AML-193 (cell line): ENCODE measurements at regions not wholly inside any gene's neighbourhood (a gene's known extent, or its start where the extent isn't known, plus 50 kb on each side); places are given as distances from the start of the nearest gene placed in this dataset.

Source experiments
- DNase-seq, 2 experiments: peaks; one replicate each; lab custom pipeline; 2025; lab: John Stamatoyannopoulos, UW

DNA sequence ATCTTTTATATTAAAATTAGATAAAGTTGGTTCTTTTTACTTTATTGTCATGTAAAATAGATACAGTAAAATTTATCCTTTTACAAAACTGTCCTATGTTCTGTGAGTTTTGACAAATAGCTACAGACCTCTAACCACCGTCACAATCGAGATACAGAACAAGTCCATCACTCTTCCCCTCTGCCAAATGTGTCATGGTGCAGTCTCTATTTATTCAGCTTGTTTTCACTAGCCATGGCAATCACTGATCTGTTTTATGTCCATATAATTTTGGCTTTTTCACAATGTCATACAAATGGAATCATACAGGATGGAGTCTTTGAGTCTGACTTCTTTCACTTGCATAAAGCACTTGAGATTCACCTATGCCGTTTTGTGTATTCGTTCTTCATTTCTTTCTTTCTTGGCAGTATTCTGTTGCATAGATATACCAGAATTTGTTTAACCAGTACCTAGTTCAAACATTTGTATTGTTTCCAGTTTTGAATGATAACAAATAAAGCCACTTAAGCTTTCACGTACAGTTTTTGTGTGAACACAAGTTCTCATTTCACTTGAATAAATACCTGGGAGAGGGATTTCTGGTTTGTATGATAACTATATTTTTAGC, 273.2 kb upstream of the MPDZ start:
- DNase-seq = no peak

DNA sequence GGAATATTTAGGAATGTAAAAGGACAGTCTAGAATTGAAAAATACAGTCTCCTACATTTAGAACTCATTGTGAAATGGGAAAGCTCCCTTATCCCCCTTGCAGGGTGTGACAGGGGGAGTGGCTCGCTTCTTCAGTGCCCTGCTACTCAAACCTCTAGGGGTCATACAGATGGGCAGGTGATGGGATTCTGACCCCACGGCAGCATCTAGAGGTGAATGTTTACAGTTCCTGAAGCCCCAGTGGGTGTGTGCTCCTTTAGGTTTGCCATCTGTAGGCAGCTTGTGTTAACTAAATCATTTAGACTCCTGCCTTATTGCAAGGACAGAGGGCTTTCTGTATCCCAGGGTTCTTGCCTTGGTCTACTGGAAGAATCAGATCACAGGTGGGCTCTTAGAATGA, 271.0 kb upstream of the MPDZ start:
- DNase-seq = no peak

DNA sequence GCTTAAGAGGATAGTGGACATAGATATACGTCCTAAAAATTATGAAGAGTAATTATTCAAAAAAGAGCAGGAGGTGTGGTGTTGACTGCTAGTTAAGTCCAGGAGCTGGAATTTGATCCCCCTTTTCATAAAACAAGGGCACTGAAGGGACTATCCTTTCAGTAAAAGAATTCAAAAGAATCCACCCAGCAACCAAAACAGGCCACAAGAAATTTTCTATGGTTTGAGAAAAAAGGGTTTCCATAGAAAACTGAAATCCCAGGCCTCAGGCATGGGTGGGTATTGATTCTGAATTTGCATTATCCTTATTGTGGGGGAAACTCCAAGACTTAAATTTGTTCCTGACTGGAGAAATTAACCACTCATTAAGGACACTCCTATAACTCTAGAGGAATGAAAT, 269.0 kb upstream of the MPDZ start:
- no peak for DNase-seq

DNA sequence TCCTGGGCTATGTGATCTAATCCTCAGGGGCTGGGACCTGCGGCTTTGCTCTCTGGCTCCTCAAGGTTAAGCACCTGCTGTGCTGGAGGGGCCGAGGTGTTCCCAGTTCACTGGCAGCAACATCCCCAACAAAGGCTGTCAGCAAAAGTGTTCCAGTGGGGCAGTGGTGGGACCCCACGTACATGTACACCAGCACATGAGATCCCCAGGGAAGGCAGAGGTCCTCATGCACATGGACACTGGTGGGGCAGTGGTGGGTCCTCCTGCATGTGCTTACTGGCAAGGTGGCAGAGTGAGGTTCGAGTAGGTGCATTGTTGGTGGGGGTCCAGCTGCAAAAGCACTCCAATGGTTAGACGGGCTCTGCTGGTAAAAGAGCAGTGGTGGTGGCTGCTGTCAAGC, 255.6 kb upstream of the MPDZ start:
- DNase-seq = no peak

DNA sequence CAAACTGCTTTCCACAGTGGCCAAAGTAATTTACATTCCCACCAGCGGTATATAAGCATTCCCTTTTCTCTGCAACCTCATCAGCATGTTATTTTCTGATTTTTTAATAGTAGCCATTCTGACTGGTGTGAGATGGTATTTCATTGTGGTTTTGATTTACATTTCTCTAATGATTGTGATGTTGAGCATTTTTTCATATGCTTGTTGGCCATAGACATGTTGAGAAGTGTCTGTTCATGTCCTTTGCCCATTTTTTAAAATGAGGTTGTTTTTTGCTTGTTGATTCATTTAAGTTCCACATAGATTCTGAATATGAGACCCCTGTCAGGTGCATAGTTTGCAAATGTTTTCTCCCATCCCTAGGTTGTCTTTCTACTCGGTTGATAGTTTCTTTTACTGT, 254.5 kb upstream of the MPDZ start:
- DNase-seq = no peak

DNA sequence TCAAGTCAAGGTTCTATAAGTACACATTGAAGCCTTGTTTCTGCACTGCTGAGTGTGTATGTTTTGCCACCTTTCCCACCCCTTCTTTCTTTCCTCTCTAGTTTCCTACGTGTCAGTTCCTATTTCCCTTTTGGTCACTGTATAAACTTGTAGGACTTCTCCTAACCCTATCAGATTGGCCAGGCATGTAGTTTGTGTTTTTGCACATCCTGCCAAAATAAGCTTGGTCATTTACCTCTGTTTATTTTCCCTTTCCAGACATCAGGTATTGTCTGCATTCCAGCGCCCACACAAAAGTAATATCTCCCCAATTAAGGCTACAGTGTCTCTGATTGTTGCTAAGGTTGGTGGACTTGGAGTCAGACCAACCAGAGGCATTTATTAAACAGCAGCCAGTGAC, 252.9 kb upstream of the MPDZ start:
- no peak for DNase-seq

DNA sequence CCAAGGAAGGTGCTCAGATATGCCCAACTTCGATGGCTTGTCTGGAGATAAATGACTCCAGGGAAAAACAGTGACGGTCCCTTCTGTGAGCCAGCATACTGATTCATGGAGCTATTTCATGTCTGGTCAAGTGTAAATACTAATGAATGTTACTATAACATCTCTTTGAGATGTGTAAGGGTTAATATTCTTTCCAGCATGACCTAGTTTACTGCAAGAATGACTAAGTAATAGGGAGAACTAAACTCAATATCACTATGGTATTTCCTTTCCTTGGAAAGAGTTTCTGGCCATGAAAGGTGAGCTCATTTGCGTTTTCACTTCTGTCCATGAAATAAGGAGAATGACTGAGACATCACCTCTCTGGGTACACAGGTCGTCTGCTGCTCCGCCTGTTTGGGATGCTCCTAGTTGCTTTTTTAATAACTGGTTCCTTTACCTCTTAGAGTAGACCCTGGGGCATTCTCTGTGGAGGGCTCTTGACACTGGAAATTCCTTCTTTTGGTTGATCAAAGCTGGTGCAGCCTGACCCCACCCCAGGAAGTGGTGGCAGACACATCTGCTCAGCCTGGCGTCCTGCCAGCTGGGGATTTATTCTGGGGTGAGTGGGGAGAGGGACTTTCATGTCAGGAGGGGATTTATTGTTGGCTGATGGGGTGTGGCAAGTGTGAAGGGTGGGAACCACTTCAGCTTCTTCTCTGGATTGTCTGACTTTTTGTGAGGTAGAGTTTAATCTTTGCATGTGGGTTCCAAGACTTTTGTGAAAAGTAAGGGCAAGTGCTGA, 250.0 kb upstream of the MPDZ start:
- no peak for DNase-seq

DNA sequence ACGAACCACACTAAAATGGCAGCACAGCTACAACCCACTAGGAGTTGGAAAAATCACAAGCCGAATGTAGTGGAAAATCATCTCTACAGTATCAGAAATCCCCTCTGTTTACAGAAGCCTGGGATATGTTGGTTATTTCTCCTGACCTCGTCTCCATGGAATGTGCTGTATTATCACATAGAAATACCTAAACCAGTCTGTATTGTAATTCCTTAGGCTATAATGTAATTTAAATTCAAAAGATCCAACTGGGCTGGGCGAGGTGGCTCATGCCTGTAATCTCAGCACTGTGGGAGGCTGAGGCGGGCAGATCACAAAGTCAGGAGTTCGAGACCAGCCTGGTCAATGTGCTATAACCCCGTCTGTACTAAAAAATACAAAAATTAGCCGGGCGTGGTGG, 244.8 kb upstream of the MPDZ start:
- DNase-seq = no peak

DNA sequence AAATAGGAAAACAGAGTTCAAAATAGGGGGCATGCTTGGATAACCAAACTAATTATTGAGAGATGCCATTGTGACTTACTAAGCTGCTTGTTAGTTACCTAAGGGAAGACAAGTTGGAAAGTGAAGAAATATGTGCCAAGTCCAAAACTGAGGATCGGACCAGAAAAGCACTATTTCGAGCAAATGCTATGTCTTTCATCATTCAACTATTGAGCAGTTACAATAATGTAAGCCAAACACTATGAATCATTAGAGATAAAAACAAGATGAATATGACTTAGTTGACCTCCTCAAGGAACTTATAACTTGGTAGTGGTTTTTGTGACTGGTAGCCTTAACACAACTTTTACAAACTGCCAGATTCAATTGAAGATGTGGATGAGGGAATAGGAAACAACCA, 240.6 kb upstream of the MPDZ start:
- DNase-seq = no peak

DNA sequence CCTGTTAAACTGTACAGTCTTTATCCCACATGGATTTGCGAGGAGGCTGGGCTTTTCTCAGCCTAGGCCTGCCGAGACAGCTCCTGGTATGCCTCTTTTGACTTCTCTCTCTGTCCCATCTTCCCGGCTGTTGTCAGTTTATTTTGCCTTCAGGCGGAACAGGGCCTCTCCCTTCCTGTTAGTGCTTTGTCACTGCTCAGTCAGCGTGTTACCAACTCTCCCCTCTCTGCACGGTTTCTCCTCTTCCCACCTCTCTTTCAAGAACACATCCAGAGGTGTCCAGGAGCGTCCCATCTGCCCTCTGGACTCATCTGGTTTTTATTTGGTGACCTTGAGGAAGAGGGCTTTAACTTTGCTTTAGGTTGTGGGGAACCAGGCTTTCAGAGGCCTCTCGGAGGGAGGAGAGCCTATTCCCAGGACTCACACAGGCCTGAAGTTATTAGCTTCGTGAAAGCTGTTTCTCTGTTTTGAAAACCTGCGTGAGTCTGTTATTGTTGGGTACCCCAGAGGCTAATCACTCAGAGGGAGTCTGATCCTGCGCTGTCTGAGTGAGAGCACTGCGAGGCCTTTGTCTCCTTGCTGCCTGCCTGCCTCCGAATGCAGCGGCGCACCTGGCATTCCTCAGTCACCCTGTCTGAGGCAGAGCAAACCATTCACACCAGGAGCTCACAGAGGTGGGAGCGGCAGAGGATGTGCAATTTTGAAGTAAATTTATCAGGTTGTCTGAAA, 234.4 kb upstream of the MPDZ start:
- no peak for DNase-seq

DNA sequence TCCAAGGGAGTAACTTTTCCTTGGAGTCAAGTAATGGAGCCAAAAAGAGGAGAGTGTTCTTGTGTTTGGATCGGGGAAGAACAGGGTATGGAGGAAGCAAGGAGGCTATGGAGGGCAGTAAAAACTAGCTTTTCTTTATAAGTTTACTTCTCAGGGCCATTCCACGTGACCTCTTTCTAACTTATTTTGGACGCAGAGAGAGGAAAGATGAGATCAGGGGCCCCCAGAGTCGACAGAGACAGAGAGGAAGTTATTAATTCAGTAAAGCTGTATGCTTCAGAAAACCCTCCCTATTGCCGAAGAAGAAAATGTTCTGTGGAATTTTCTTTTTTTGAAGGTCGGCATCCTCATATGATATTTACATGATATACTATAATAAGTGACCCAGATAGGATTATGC, 233.8 kb upstream of the MPDZ start:
- no peak for DNase-seq

DNA sequence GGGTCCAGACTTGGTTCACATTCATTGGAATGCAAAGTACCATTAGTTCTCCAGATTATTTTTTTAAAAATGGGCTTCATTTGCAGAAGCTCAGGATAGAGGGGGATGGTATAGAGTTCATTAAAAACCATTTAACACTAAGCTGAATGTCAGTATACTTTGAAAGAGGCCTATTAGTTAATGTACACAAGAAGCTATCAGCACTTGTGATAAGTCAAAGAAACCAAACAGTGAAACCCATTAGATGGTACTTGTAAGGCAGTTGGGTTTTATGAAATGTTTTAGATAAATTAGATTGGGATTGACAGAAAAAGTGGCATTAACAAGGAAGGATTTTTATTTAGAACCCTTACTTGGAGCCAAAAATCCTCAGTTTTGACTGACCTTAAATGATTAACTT, 229.2 kb upstream of the MPDZ start:
- DNase-seq = no peak

DNA sequence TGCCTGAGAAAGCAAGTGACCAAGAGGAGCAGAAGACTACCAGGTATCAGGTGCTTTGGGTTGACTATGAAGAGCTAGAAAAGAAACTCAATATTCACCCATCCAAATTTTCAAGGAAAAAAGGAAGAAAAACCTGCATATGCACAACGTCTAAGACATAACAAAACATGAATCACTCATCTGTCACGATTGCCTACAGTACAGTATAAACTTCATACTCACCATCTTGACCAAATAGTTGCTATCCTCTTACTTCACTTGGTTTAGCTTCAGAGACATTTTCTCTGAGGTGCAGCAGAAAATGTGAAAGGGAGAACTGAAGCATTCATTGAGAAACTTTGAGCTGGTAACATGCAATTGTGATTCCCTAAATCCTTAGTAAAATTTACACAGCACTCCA, 228.6 kb upstream of the MPDZ start:
- DNase-seq = no peak

DNA sequence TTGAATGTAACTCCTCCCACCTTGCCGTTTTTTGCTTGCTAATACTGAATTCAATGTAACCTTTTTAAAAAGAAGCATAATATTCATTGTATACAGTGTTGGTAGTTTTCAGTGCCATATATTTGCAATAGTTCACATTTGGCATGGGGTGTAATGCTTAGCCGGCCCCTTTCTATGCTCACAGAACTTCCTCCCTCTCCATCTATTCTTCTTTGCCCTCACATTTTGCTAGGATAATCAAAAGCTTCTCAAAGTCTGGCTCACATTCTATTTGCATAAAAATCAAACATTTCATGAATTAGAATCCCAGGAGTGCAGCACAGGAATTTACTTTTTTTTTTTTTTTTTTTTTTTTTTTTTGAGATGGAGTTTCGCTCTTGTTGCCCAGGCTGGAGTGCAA, 226.3 kb upstream of the MPDZ start:
- no peak for DNase-seq

DNA sequence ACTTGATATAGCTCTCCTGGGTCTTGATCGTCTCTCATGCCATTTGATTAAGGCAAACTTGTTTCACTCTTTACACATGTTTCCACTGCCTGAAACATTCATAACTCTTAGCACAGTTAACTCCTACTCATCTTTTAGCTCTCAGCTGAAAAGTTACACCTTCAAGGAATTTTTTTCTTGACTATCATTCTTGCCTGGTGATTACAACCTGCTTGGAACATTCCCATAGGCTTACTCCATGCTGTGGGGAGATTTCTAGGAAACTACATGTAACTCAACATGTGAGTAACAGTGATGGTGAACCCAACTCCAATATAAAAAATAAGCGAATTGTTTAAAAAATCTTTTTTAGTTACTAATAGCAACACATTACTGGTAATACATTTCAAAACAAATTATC, 224.1 kb upstream of the MPDZ start:
- DNase-seq = no peak

DNA sequence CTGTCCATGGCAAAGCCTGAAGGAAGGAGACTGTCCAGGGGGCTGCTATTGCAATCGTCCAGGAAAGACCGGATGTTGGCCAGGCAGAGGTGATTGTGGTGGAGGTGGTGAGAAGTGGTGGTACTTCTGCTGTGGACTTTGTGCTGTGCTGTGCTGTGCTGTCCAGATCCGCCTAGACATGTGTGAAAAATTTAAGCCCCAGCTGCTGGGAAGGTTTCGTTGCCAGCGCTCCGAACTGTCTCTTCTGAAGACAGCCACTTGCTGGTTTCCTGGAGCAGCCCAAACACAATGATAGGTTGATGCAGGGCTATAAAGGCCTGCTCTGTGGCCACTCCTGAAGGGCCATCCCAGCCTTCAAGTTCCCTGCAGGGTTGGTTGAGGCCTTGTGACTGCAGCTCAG, 223.0 kb upstream of the MPDZ start:
- no peak for DNase-seq

DNA sequence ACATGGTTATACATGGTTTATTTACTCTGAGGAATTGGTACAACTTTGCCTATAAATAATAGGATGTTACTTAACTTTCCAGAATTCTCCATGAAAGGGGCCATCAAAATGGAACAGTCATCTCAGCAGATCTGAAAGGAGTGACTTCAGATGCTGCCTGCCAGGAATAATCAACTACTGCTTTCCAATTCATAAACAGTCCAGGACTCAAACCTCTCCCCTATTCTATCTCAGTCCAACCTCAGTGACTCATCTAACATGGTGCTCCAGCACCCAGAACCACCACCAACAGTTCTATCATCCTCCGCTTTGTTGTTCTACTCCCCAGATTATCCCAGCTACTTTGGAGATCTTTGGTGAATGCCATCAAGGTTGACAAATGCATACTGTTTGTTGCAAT, 221.5 kb upstream of the MPDZ start:
- no peak for DNase-seq

DNA sequence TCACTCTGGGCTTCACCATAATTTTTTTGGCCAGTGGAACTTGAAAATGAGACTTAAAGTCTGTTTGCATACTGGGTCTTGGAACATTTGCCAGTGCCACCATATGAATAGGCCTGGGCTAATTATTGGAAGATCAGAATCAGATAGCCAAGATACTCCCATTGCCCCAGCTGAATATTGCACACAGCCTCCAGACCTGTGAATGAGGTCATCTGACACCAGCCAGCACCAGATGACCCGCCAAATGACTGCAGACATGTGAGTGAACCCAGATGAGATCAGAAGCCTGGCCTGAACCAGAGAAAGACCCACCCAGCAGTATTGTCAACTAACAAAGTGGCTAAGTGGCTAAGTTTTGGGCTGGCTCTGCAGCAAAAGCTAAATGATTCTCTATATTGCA, 220.5 kb upstream of the MPDZ start:
- no peak for DNase-seq

DNA sequence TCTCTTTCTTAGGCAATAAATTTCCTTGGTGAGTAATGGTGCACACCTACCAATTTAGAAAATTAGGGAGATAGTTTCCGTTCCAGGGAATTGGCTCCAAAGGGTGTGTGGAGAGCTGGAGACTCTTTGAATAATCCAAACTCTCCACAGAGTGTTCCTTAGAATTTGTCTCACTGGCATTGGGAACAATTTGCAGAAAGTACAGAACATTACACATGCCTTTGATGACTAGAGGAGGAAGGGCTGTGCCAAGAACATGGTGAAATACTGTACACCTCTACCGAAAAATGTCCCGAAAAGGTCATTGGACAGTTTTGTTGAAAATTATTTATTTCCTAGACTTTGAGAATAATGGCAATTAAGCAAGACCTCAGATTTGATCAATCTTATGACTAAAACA, 214.2 kb upstream of the MPDZ start:
- DNase-seq = no peak

DNA sequence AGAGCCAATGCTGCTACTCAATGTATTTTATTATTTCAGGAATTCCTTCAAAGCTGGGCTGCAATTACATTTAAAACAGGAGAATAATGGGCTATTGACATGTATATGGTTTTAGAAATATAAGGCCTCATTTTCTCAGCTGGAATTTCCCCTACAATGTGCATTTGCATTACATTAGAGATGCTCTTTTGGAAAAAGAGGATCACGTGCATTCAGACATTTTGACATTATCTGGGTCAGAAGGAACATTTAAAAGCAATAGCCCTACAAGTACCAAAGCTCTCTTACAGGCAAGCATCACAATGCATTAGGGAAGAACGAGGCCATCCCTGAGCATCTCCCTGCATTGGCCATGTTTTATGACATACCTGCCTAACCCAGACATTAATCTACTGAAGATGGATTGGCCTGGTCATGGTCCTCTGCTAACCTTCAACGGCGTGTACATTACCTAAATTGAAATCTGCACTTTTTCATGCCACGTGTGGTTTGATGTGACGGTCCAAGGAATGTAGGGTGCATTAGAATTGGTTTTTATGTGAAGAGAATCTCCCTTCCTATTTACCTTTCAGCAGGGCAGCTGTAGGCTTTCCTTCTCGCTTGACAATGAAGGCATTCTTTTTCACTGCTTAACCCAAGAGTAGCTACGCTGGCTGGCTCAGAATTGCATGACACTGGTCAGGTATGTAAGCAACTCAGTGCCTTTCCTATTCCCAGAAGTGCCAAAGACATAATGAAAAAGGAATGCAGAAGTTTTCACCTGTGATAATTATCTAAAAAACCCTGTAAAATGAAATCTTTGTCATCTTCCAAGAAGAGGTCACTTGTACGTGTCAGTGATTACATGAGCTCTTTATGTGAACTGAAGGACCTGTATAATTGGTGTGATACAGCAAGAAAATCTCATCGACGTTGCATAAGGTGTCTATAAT, 212.3 kb upstream of the MPDZ start:
- no peak for DNase-seq

DNA sequence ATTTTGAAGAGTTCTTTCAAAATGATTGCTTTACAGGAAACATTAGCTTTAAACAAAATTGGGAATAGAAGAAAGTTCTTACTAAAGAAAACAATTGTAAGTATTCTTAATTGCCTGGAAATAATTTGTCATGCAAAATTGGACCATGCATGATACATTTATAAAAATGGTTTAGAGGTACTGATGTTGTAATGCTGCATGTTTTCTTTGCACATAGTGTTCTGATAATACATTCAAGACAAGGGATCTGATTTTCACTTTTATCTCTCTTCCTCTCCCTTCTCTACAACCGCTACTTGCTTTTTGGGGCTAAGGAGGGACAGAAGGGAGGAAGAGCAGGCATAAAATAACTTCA, 211.6 kb upstream of the MPDZ start:
- no peak for DNase-seq

DNA sequence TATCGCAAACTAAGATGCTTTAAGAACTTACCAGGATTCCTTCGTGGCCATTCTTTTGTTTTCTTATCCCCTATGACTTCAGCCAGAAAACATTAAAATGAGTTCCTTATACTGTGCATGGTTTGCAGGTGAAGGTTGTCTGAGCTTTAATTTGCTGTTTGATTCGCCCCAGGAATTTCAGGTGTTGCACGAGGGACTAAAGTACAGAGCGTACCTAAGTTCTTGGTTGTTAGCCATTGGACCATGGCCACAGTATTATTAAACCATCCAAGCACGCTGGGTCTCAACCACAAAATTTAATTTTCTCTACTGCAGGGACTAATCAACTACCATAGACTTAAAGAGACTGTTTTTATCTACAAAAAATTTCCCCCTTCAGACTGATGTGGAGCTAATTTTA, 208.4 kb upstream of the MPDZ start:
- no peak for DNase-seq

DNA sequence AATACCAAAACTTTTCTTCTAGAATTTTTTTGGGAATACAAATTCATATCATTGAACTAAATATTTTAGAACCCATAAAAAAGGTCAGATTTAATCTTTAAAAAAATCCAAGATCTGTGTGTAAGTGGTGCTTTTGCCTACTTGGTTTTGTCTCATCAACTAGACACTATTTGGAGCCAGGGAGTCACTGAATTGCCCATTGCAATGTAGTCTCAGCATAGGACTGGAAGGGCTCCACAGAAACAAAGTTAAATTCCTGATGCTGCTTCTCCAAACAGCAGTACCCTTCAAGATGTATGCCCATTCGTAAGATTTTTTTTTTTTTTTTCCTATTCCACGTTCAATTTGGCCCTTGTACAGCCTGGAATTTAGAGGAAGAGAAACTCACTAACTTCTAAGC, 208.0 kb upstream of the MPDZ start:
- no peak for DNase-seq
